Activated CD4-positive, CD25-positive, alpha-beta regulatory T cell treated with anti-CD3 and anti-CD28 coated beads, Interleukin-2, amount 50 U/mL, for 24 hours (primary cell): ENCODE measurements at regions not wholly inside any gene's neighbourhood (a gene's known extent, or its start where the extent isn't known, plus 50 kb on each side); places are given as distances from the start of the nearest gene placed in this dataset.
A peak's percentile ranks its signal among the peaks of the same experiment; 100 is the strongest.

Source experiments
- ATAC-seq, 2 donors: fragments of 150-1000 bp; cut with Tn5 transposase; one replicate each; pipeline ENCODE4 v1.10.0; 2021; ENCODE audit warnings: mild to moderate bottlenecking in 1 of 2, moderate library complexity in 1 of 2

DNA sequence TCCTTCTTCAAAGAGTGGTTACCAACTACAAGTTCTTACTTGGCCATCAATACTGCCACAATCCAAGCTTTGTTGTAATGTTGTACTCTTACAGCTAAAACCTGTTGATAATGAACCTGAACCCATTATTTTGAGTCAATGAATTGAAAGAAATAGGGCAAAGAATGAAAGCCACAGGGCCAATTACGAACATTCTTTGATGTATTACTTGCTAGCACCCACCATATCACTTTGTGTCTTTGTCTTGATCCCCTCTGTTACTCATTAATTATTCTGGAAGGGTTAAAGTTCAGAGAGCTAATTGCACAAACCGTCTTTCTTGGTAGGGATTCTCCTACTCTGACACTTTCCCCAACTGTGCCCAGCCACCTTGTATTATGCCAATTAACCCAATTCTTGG, 53.2 kb upstream of the TFEC start:
- ATAC-seq: no peak

- no peak for ATAC-seq
Observed at GRCh38 chr7:116086547-116087045, 56.0 kb upstream of the TFEC start.

- no peak for ATAC-seq
Observed at GRCh38 chr7:116087291-116087690, 56.7 kb upstream of the TFEC start.

GRCh38 chr7:116087984-116088383, 57.4 kb upstream of the TFEC start:
- no peak for ATAC-seq

DNA sequence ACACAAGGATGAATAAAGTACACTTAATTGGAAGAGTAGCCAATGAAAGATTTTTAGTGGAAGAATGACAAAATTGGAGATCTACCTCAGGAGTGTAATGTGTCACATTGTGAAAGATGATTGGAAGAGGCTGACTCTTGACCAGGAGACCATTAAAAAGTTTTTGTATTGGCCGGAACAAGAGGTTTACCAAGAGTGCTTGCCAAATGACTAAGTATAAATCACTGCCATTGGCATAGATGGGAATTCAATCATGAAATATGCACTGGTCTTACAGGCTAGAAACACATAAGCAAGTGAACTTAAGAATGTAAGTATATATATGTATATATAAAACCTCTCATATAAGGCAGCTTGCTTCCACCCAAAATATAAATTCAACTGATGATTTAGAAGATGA, 58.7 kb upstream of the TFEC start:
- no peak for ATAC-seq

GRCh38 chr7:116093516-116094301, 63.1 kb upstream of the TFEC start:
- no peak for ATAC-seq

GRCh38 chr7:116095396-116095795, 64.8 kb upstream of the TFEC start:
- ATAC-seq: no peak

DNA sequence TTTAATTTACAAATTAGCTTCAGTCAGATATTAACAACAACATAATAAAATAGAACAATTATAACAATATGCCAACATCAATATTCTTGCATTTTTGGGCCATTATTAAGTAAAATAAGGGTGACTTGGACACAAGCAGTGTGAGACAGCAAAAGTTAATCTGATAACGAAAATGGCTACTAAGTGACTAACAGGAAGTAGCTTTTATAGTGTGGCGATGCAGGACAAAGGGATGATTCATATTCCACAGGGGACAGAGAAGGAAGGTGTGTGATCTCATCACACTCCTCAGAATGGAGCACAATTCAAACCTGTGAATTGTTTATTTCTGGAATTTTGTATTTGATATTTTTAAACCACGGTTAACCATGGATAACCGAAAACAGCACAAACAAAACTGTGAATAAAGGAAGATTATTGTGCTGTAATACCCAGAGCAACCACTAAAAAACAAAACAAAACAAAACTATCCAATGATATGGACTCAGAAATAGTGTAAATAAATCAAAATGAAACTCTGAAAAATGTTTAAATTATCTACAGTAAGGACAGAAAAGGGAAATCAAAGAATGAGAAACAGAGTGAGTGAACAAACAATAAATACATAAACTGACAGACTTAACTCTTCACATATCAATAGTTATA, 66.9 kb upstream of the TFEC start:
- no peak for ATAC-seq

- ATAC-seq: no peak
Observed at GRCh38 chr7:116098175-116098574, 67.6 kb upstream of the TFEC start.

GRCh38 chr7:116100626-116101025, 70.1 kb upstream of the TFEC start:
- no peak for ATAC-seq

DNA sequence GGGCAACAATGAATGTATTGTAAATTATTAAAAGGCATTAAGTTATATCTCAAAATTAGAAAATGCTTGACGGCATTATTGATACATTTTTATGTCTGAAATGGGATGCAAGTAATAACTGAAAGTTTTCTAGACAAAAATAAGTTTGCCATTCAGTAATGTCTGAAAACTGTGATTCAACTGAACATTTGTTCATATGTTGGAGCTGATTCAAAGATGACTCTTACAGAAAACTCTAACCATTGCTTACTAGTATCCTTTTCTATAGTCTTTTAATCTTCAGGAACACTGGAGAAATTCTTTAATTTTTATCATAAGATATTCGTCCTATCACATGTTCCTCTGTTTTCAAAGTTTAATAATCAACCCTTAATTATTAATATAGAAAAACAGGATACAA, 71.1 kb upstream of the TFEC start:
- ATAC-seq: no peak

DNA sequence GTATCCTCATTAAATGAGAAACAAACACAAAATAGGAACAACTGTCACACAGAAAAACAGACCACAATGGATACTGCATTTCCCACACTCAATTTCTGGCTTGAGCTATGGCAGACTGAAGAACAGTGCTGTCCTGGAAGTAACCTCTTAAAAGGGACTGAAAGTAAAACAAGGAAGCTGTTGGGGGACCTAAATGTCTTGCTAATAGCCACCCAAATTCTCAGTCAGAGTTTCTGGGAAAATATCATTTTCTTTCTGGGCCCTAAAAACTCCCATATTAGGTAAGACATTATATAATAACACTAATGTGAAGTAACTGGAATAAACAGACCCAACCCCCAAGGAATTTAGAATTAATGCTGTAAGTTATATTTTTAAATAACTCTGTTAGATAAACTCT, 80.9 kb upstream of the TFEC start:
- no peak for ATAC-seq

- no peak for ATAC-seq
Observed at GRCh38 chr7:116113310-116113709, 82.7 kb upstream of the TFEC start.

DNA sequence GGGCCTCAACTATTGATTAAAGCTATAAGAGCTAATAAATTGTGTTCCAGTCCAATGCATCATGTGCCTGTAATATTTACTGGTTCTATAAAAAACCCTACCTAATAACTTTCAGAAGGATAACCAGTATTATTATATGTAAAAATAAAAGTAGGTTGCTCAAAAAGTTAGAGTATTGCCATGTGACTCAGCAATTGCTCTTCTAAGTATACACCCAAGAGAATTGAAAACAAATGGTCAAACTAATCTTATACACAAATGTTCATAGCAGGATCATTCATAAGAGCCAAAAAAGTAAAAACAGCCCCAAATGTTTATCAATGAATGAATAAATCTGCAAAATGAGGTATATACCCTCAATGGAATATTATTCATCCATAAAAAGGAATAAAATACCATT, 89.5 kb upstream of the TES start:
- ATAC-seq: no peak

- ATAC-seq: no peak
Observed at GRCh38 chr7:116122972-116123595, 87.3 kb upstream of the TES start.

- ATAC-seq: no peak
Observed at GRCh38 chr7:116128139-116128538, 82.2 kb upstream of the TES start.

DNA sequence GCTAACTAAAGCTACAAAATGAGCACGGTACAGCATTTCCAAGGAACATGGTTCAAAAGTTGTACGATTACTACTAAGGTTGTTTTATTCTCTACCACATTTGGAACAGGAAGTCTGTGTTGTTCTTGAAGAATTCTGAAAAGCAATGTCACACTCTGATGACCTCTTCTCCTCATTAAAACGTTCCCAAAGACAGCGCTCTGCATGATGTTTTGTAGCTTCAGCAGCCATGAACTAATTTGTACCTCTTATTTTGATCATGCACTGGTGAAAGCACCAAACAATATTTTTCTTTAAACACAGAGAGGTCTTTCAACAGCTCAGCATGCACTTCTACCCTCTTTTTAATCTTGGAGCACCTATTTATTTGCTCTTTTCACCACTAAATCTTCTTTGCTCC, 75.0 kb upstream of the TES start:
- ATAC-seq: no peak

DNA sequence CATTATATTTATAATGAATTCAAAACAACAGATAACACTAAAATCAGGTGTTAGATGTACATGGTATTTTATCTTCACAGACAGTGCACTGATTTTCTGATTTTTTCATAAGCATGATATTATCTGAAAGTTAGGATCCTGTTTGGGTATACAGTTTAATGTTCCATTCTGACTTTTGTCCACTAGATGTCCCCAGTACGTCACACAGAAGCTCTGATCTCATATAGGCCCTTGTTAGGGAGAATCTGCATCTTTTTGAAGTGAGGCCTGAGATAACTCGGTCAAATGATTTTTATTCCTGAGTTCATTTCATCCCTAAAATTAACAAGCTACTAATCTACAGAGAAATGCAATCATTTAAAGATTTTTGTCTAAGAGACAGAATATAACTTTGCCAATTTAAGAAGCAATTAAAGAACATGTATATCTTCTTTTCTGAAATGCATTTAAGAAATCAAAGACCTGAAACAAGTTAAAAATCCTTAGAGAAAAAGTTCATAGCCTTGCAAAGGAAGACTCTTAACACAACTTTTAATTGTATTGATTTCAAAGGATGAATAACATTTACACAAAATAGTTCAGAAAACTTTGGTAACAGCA, 72.0 kb upstream of the TES start:
- ATAC-seq: peak; percentile 59 to 76

DNA sequence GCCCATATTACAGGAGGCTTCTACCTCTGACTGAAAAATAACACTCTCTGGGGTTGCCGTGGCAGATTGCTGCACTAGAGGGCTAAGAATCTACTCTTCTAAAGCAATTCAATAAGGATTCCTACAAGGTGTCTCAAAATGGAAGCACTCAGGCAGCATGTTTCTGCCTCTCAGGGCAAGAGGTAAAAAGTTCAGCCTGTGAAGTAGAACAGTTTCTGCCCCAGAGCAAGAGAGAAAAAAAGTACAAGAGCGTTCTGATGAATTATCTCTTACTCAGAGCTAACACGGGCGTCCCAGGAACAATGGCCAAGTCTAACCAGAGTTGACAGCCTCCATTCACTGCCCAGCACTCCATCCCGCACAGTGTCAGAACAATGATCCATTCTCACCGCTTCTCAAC, 71.3 kb upstream of the TES start:
- no peak for ATAC-seq

DNA sequence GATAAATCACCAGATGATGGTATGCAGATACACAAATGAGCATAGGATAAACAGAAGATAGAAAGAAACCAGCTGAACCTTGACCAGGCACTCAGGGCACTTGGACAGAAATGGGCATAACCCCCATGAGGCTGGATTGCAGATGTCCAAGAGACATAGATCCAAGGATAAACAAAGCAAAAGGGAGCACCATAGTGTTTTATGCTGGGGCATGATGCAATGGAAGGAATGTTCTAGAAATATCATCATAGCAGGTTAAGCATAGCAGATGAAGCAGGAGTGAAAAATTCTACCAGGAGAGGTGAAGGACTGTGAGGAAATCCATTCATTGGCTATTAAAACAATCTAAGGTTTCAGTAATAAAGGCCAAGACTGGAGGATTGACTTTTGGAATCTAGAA, 70.5 kb upstream of the TES start:
- ATAC-seq: no peak

- ATAC-seq: no peak
Observed at GRCh38 chr7:116142374-116142773, 68.0 kb upstream of the TES start.

DNA sequence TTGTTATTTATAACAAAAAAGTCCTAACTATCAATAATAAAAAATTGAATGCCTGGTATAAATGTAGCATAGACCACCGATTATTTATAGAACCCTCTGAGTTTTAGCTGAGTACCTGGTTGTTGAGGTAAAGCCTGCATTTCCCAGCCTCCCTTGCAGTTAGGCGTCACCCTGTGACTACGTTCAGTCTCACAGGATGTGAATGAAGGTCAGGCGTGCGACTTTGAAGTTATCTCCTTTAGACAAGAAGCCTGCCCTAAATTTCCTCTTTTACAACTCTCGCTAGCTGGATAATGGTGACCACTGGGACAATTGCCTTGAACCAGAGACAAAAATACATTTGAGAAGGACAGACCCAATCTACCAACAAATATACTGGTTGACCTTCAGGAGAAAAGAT, 67.5 kb upstream of the TES start:
- peak in 1 of 2 donors; percentile 32 for ATAC-seq

DNA sequence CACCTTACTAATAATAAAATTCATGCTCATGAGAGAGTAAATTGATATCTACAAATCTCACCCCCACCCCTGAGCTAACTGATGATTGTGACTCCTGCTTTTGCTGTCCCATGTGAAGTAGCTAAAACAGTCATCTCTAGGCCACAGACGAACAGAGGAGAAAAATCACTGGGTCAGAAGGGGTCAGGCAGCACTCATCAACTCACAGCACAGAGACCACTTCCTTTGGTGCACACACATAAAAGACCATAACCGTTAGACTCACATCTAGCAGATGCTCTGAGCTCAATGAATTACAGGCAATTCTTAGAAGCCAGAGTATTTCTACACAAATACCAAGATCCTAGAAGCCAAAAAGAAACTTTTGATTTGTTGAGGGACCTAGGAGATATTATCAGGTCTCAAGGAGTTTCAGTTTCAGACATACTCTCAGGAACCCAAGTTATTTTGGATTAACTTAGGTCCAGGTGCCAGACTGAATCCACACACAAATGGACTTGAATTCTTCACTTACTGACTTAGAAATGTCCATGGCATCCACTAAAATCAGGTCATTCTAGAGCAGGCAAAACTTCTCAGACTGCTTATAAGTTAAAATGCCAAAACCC, 65.0 kb upstream of the TES start:
- ATAC-seq: peak; percentile 69 to 87
